Keratinocyte (primary cell): ENCODE measurements at regions not wholly inside any gene's neighbourhood (a gene's known extent, or its start where the extent isn't known, plus 50 kb on each side); places are given as distances from the start of the nearest gene placed in this dataset.

Source experiments
- CTCF ChIP-seq, 3 experiments: IDR thresholded peaks in 1 of 3; conservative IDR thresholded peaks in 1 of 3; optimal IDR thresholded peaks in 1 of 3; 2 replicates in 2 of 3; 3 replicates in 1 of 3; pipeline versions ENCODE3 to v1.5.1; 2011; ENCODE audit warnings: low read length in 3 of 3, mild to moderate bottlenecking in 3 of 3, moderate library complexity in 2 of 3, control low read depth in 1 of 3, inconsistent platforms in 1 of 3; ENCODE audit not compliant: insufficient read depth in 2 of 3; ENCODE audit errors: extremely low read depth in 1 of 3
- EZH2 ChIP-seq: IDR thresholded peaks from one replicate; pipeline ENCODE4 v1.6.1; 2012; ENCODE audit warnings: inconsistent platforms, mild to moderate bottlenecking, low read length, moderate library complexity

- TF ChIP-seq CTCF (optimal IDR thresholded peaks at IDR 0.05 in 1 of 3, IDR thresholded peaks at IDR 0.05 in 1 of 3, conservative IDR thresholded peaks at IDR 0.05 in 1 of 3; ENCODE audit: extremely low read depth in 1 of 3, insufficient read depth in 2 of 3, low read length in 3 of 3) (no peak), EZH2 (no peak)
These were observed 294.4 kb downstream of the KBTBD8 start for GRCh38 chr3:67292356-67293121.
